GM12878 (cell line): ENCODE measurements at regions not wholly inside any gene's neighbourhood (a gene's known extent, or its start where the extent isn't known, plus 50 kb on each side); places are given as distances from the start of the nearest gene placed in this dataset.

Source experiments
- ATAC-seq: fragments of 200-7000 bp; cut with Tn5 transposase; 3 replicates; pipeline ENCODE4 v1.9.1; 2020; ENCODE audit warnings: mild to moderate bottlenecking, moderate library complexity
- BruUV-seq: library from RNA; stranded (reverse); fragments of 400-500 nt; replicated peaks from 2 replicates; lab custom pipeline; 2021; lab: Mats Ljungman, UMichigan
- CTCF ChIA-PET: fragments of 300-600 bp; sonication (Branson Sonifier 250); formaldehyde crosslinking; extraction: SDS; loops from one replicate; lab custom pipeline; 2021; ENCODE audit warnings: inconsistent platforms; lab: Yijun Ruan, JAX
- POLR2A ChIA-PET: fragments of 350-600 bp; formaldehyde crosslinking; extraction: SDS; loops from one replicate; lab custom pipeline; 2021; ENCODE audit warnings: inconsistent platforms; lab: Charles Lee
- RAD21 ChIA-PET: fragments of 300-600 bp; sonication (Branson Sonifier 250); formaldehyde crosslinking; loops from one replicate; lab custom pipeline; 2023; ENCODE audit warnings: antibody characterized with exemption; ENCODE audit not compliant: unreplicated experiment; lab: Charles Lee
- SMC1A ChIA-PET: fragments of 300-600 bp; sonication (Branson Sonifier 250); formaldehyde crosslinking; loops from one replicate; lab custom pipeline; 2023; ENCODE audit not compliant: unreplicated experiment, uncharacterized antibody; lab: Charles Lee
- DNase-seq: peaks from one replicate; pipeline ENCODE4 v3.0.0-alpha.2; 2011; ENCODE audit warnings: low read depth, low spot score
- FAIRE-seq: peaks from 3 replicates; lab custom pipeline; 2011; peaks lifted over from hg19 to GRCh38; lab: Jason Lieb, UNC
- H2AFZ ChIP-seq: 2 replicates; pipeline ENCODE4 v1.6.0; 2011; ENCODE audit warnings: low read depth, low read length, control low read depth; ENCODE audit not compliant: control insufficient read depth
- H3K27ac ChIP-seq: 2 replicates; pipeline ENCODE4 v1.5.1; 2011; ENCODE audit warnings: control low read depth; ENCODE audit not compliant: control insufficient read depth, insufficient read depth
- H3K27me3 ChIP-seq, 2 experiments: replicated peaks in 1 of 2; 2 replicates each; pipeline versions ENCODE4 v1.6.0 to v1.6.1; 2011; ENCODE audit warnings: low read length in 1 of 2; ENCODE audit not compliant: control insufficient read depth in 2 of 2, insufficient read depth in 2 of 2
- H3K36me3 ChIP-seq, 2 experiments: 2 replicates each; pipeline ENCODE4 v1.5.1; 2011; ENCODE audit warnings: low read length in 1 of 2; ENCODE audit not compliant: control insufficient read depth in 2 of 2, insufficient read depth in 2 of 2
- H3K4me1 ChIP-seq: 2 replicates; pipeline ENCODE4 v1.6.1; 2011; ENCODE audit warnings: mild to moderate bottlenecking, low read length, moderate library complexity, mixed read lengths; ENCODE audit not compliant: control insufficient read depth, insufficient read depth
- H3K4me2 ChIP-seq: 2 replicates; pipeline ENCODE4 v1.6.0; 2011; ENCODE audit warnings: control low read depth; ENCODE audit not compliant: control insufficient read depth, insufficient read depth
- H3K4me3 ChIP-seq: fragments of 200-600 bp; sonication (generic); 2 replicates; pipeline ENCODE4 v1.5.1; 2016
- H3K79me2 ChIP-seq: 2 replicates; pipeline ENCODE4 v1.6.0; 2011; ENCODE audit warnings: low read length; ENCODE audit not compliant: control insufficient read depth, insufficient read depth
- H3K9ac ChIP-seq: 2 replicates; pipeline ENCODE4 v1.8.0; 2011; ENCODE audit warnings: low read length, control low read depth, mixed read lengths; ENCODE audit not compliant: control insufficient read depth, insufficient read depth
- H3K9me3 ChIP-seq: replicated peaks from 3 replicates; pipeline ENCODE4 v1.5.1; 2011; ENCODE audit warnings: mild to moderate bottlenecking, low read length; ENCODE audit not compliant: control insufficient read depth, insufficient read depth
- H4K20me1 ChIP-seq: 2 replicates; pipeline ENCODE4 v1.6.0; 2011; ENCODE audit not compliant: control insufficient read depth, insufficient read depth
- CHD2 ChIP-seq: IDR thresholded peaks from 2 replicates; pipeline ENCODE4 v1.6.1; 2011; ENCODE audit warnings: low read depth, low read length, improper control_type of control experiment, borderline replicate concordance
- CUX1 ChIP-seq: IDR thresholded peaks from 2 replicates; pipeline ENCODE4 v1.6.1; 2012; ENCODE audit warnings: improper control_type of control experiment, low read depth, low read length; ENCODE audit not compliant: insufficient replicate concordance
- GABPA ChIP-seq: IDR thresholded peaks from 2 replicates; pipeline ENCODE4 v1.6.1; 2014; ENCODE audit warnings: antibody characterized with exemption, low read depth, mild to moderate bottlenecking, inconsistent platforms
- IRF5 ChIP-seq: fragments of 450-650 bp; IDR thresholded peaks from 2 replicates; pipeline ENCODE4 v1.6.1; 2017; ENCODE audit warnings: borderline replicate concordance
- MEF2B ChIP-seq: fragments of 450-650 bp; IDR thresholded peaks from 2 replicates; pipeline ENCODE4 v1.6.1; 2018; ENCODE audit warnings: mild to moderate bottlenecking, moderate library complexity; ENCODE audit not compliant: partially characterized antibody, poor library complexity, severe bottlenecking
- POLR2AphosphoS2 ChIP-seq: IDR thresholded peaks from 2 replicates; pipeline ENCODE4 v1.6.1; 2011; ENCODE audit warnings: low read depth, mild to moderate bottlenecking, low read length, improper control_type of control experiment, moderate library complexity
- RCOR1 ChIP-seq: conservative IDR thresholded peaks from 2 replicates; pipeline ENCODE4 v1.6.1; 2012; ENCODE audit warnings: low read depth, low read length, improper control_type of control experiment
- RUNX3 ChIP-seq: IDR thresholded peaks from 2 replicates; pipeline ENCODE4 v1.6.1; 2012; ENCODE audit warnings: low read length, inconsistent platforms
- SIX5 ChIP-seq: IDR thresholded peaks from 2 replicates; pipeline ENCODE4 v1.6.1; 2011; ENCODE audit warnings: mild to moderate bottlenecking, low read depth, low read length, moderate library complexity; ENCODE audit not compliant: severe bottlenecking
- SP1 ChIP-seq: IDR thresholded peaks from one replicate; pipeline ENCODE4 v1.6.1; 2011; ENCODE audit warnings: low read depth, low read length
- ZBTB11 ChIP-seq: fragments of 450-650 bp; formaldehyde crosslinking; IDR thresholded peaks from 2 replicates; pipeline ENCODE4 v1.5.0; 2022; ENCODE audit warnings: mild to moderate bottlenecking, missing genetic modification characterization
- ZSCAN29 ChIP-seq: fragments of 450-650 bp; IDR thresholded peaks from 2 replicates; pipeline ENCODE4 v1.6.1; 2017; ENCODE audit warnings: mild to moderate bottlenecking, moderate library complexity
- WGBS: methylation state at CpG from one replicate; pipeline ENCODE4 v1.1.6; 2016; ENCODE audit warnings: low lambda C conversion rate; ENCODE audit not compliant: insufficient replicate concordance, insufficient coverage; ENCODE audit errors: missing lambda C conversion rate; 5-methylcytosine and 5-hydroxymethylcytosine counted together
- in situ Hi-C: fragments of 300-500 bp; cut with MboI; formaldehyde crosslinking; loops from 9 replicates; pipeline ENCODE4 v1.14.3; 2018; ENCODE audit warnings: mixed read lengths
- intact Hi-C: fragments of 100-400 bp; cut with micrococcal nuclease; formaldehyde crosslinking; loops from one replicate; pipeline ENCODE4 v1.14.2; 2022; ENCODE audit not compliant: unreplicated experiment

DNA sequence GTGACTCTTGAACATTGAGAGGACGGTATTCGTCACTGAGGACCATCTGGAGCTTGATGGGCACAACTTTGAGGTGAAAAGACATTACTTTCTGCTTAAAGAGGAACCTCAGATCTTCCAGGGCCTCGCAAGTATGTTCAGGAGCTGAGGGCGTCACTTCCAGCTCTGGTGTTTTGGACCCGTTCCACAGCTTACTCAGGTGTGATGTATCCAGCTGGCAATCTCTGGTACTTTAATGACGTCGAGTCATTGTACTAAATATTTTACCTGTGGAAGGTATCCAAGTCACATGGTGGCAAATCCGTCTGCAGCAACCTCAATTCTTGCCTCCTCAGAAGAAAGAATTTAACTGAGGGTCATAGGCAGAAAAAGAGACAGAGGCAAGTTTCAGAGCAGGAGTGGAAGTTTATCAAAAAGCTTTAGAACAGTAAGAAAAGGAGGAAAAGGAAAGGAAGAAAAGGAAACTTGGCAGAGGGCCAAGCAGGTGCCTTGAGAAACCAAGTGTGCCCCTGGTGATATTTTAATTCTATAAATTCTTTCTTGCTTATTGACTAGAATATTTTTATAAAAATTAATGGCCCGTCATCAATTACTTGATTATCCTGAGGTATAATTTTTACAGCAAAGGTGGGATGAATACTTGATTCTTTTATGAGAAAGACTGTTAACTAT is 250.6 kb downstream of the AEBP2 start:
- BruUV-seq, result no TSS peak

More for the DNA sequence above, 250.6 kb downstream of the AEBP2 start:
- H3K36me3 ChIP-seq, result no peaks in the 10 kb centered on the region
- TF ChIP-seq ZSCAN29, result no peak
- TF ChIP-seq SIX5, result no peak
- no peak for TF ChIP-seq IRF5
- TF ChIP-seq ZBTB11 (CRISPR knock-in tag), result no peak
- TF ChIP-seq GABPA, result no peak
- no peak for TF ChIP-seq CHD2
- TF ChIP-seq SP1, result no peak
- no peak for TF ChIP-seq MEF2B
- TF ChIP-seq POLR2AphosphoS2, result no peak
- TF ChIP-seq RUNX3, result no peak
- no peak for TF ChIP-seq CUX1
- TF ChIP-seq RCOR1, result no peak
- H3K9me3 ChIP-seq, result no peaks in the 10 kb centered on the region
- ChIA-PET CTCF (no interaction called here), POLR2A (no interaction called here), SMC1A (interaction anchor here (0.8 kb wide), 1 partner anchor 8 kb away, joined by 3 read pairs; no protein-coding TSS in a partner anchor), RAD21 (no interaction called here)
- H2AFZ ChIP-seq, result no peak overlapping the region
- H3K27me3 ChIP-seq, result no peaks in the 10 kb centered on the region
- intact Hi-C loops (no loop called here), in situ Hi-C loops (no loop called here)
- no peak overlapping the region for H3K4me3 ChIP-seq
- no peak for FAIRE-seq
- no peak for ATAC-seq
- no peak overlapping the region for H3K4me2 ChIP-seq
- 46% methylated on average over 9 of the region's 9 CpGs for WGBS
- no peaks in the 10 kb centered on the region for H3K4me1 ChIP-seq
- no peak overlapping the region for H3K27ac ChIP-seq
- no peaks in the 10 kb centered on the region for H3K79me2 ChIP-seq
- no peak overlapping the region for H3K9ac ChIP-seq
- DNase-seq, result no peak
- H4K20me1 ChIP-seq, result no peaks in the 10 kb centered on the region
